Osteoblast (primary cell): ENCODE measurements at regions not wholly inside any gene's neighbourhood (a gene's known extent, or its start where the extent isn't known, plus 50 kb on each side); places are given as distances from the start of the nearest gene placed in this dataset.

ENCODE experiments used
- DNase-seq: peaks from one replicate; pipeline ENCODE4 v3.0.0; 2011; ENCODE audit warnings: low spot score, mixed read lengths; ENCODE audit not compliant: insufficient read length; ENCODE audit errors: missing footprints
- H2AFZ ChIP-seq: 2 replicates; pipeline ENCODE4 v1.6.0; 2011; ENCODE audit warnings: mild to moderate bottlenecking, low read length
- H3K27ac ChIP-seq: 2 replicates; pipeline ENCODE4 v1.5.1; 2011; ENCODE audit warnings: mild to moderate bottlenecking, low read depth, low read length, moderate library complexity
- H3K27me3 ChIP-seq: 2 replicates; pipeline ENCODE4 v1.6.0; 2012; ENCODE audit warnings: mild to moderate bottlenecking, control low read depth, inconsistent platforms, low read length, moderate library complexity; ENCODE audit not compliant: insufficient read depth
- H3K36me3 ChIP-seq: 2 replicates; pipeline ENCODE4 v1.5.1; 2011; ENCODE audit warnings: mild to moderate bottlenecking, low read length, control low read depth, moderate library complexity; ENCODE audit not compliant: insufficient read depth
- H3K4me1 ChIP-seq: 2 replicates; pipeline ENCODE4 v1.5.1; 2011; ENCODE audit warnings: mild to moderate bottlenecking, low read length, control low read depth, moderate library complexity; ENCODE audit not compliant: insufficient read depth
- H3K4me2 ChIP-seq: 2 replicates; pipeline ENCODE4 v1.6.0; 2011; ENCODE audit warnings: mild to moderate bottlenecking, low read length; ENCODE audit not compliant: insufficient read depth
- H3K4me3 ChIP-seq: fragments of 200-600 bp; sonication (generic); 3 replicates; pipeline ENCODE4 v1.5.1; 2012; ENCODE audit warnings: mild to moderate bottlenecking, low read length, inconsistent platforms; ENCODE audit not compliant: insufficient read depth
- H3K79me2 ChIP-seq: 2 replicates; pipeline ENCODE4 v1.6.0; 2012; ENCODE audit warnings: mild to moderate bottlenecking, low read length, control low read depth, inconsistent platforms; ENCODE audit not compliant: insufficient read depth
- H3K9me3 ChIP-seq: 2 replicates; pipeline ENCODE4 v1.5.1; 2011; ENCODE audit warnings: low read depth, low read length, control low read depth
- H4K20me1 ChIP-seq: 2 replicates; pipeline ENCODE4 v1.6.0; 2012; ENCODE audit warnings: mild to moderate bottlenecking, low read length, control low read depth; ENCODE audit not compliant: insufficient read depth
- TF ChIP-seq, protein P1 (sequence below): IDR thresholded peaks from 2 replicates; pipeline ENCODE4 v1.5.1; 2011; ENCODE audit warnings: mild to moderate bottlenecking, low read depth, low read length, moderate library complexity; ENCODE audit errors: extremely low read depth

DNA sequence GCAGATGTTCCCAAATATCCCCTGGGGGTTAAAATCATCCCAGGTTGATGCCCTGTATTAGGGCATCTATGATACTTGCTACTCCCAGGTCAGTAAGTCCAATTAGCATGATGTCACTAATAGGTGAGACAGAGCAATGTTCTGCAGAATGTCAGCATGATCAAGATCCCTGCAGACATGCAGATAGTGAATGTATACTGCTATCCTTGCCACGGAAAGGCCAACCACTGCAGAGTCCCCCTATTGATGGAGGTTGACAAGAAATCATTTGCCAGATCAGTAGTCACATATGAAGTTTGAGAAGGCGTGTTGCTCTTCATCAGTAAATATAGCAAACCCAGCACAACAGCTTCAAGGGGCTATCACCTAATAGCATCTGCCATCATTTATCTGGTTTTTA, 97.4 kb downstream of the SETD4 start:
- Histone ChIP-seq H3K9me3 (no peaks in the 10 kb centered on the region), H3K4me2 (no peak overlapping the region), H3K4me1 (no peaks in the 10 kb centered on the region), H3K27me3 (peaks cover 27% of the 10 kb centered on the region), H4K20me1 (no peaks in the 10 kb centered on the region), H3K27ac (no peak overlapping the region), H2AFZ (no peak overlapping the region), H3K79me2 (no peaks in the 10 kb centered on the region), H3K36me3 (no peaks in the 10 kb centered on the region), H3K4me3 (no peak overlapping the region)
- DNase-seq = no peak
- TF ChIP-seq, protein P1, sequence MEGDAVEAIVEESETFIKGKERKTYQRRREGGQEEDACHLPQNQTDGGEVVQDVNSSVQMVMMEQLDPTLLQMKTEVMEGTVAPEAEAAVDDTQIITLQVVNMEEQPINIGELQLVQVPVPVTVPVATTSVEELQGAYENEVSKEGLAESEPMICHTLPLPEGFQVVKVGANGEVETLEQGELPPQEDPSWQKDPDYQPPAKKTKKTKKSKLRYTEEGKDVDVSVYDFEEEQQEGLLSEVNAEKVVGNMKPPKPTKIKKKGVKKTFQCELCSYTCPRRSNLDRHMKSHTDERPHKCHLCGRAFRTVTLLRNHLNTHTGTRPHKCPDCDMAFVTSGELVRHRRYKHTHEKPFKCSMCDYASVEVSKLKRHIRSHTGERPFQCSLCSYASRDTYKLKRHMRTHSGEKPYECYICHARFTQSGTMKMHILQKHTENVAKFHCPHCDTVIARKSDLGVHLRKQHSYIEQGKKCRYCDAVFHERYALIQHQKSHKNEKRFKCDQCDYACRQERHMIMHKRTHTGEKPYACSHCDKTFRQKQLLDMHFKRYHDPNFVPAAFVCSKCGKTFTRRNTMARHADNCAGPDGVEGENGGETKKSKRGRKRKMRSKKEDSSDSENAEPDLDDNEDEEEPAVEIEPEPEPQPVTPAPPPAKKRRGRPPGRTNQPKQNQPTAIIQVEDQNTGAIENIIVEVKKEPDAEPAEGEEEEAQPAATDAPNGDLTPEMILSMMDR = no peak

DNA sequence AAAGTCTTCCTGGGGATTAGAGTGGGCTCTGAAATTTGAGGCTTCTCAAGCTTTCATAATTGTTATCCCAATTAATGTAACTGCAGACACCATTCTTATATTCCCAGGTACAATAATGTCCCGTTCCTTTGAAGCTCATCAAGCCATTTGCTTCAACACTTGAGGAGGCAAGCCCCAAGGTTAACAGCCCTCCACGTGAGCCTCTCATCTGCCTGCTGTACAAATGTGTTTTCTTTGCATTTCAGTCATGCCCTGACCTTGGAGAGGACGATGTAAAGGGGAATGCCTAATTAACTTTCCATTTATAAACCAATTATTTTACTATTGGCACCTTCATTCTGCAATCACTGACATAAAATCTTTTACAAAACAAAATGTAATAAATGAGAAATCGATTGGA, 106.3 kb downstream of the SETD4 start:
- no peak for DNase-seq
- no peaks in the 10 kb centered on the region for H4K20me1 ChIP-seq
- no peaks in the 10 kb centered on the region for H3K36me3 ChIP-seq
- no peaks in the 10 kb centered on the region for H3K9me3 ChIP-seq
- H3K27me3 ChIP-seq = peaks cover 25% of the 10 kb centered on the region
- H3K27ac ChIP-seq = no peak overlapping the region
- TF ChIP-seq, protein P1 = no peak
- H3K4me3 ChIP-seq = no peak overlapping the region
- H3K79me2 ChIP-seq = no peaks in the 10 kb centered on the region
- H2AFZ ChIP-seq = no peak overlapping the region
- H3K4me2 ChIP-seq = no peak overlapping the region
- peaks cover 2% of the 10 kb centered on the region for H3K4me1 ChIP-seq

DNA sequence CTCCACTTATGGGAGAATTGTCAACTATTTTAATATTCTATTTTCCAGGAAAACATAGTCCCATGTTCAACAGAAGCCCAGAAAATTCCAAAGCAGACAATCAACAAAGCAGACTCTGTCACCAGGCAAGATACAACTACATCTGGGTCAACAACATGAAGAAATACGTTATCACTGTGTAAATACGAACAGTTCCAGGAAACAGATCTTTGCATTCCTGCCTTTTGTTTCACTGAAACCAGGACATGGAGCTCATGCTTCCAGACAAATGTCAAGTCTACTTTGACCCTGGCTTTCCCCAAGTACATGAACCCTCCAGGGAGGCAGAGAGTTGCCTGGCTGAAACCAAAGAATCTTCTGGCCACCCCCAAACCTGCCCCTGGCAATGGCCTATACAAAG, 106.7 kb downstream of the SETD4 start:
- no peak for DNase-seq

DNA sequence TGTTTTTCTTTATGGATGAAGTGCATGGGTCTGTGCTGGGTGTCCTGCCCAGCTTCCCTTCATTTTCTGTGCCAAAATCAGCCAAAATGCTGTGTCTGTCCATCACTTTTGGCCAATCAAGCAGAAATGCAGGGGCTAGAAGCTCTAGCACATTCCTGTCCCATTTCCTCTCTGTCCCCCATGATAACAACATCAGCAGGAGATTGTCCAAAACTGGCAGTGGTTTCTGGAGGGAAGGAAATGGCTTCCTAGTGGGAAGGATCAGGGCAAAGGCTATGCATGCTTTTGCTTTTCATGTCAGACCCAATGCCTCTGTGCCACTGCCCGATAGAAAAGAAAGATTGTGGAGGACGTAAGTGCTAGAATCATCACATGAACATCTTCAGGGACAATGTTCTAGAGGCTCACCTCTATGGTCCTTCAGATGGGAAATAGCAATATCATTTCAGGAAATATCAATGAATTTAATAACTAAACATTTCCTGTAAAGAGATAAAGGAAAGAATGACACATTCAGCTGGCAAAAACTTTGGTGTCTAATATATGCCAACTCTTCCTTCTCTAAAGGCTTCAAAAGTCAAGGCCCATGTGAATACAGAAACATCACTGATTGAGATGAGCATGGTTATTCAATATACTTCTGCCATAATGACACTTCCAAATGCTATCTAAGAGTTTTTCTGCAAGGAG, 107.5 kb downstream of the SETD4 start:
- Histone ChIP-seq H3K27ac (no peak overlapping the region), H3K4me2 (no peak overlapping the region), H3K27me3 (peaks cover 22% of the 10 kb centered on the region), H3K4me1 (peaks cover 2% of the 10 kb centered on the region), H4K20me1 (no peaks in the 10 kb centered on the region), H3K9me3 (no peaks in the 10 kb centered on the region), H3K4me3 (no peak overlapping the region), H2AFZ (no peak overlapping the region), H3K79me2 (no peaks in the 10 kb centered on the region), H3K36me3 (no peaks in the 10 kb centered on the region)
- DNase-seq = no peak
- TF ChIP-seq, protein P1 = no peak

More for the DNA sequence above, 106.7 kb downstream of the SETD4 start:
- no peaks in the 10 kb centered on the region for H3K36me3 ChIP-seq
- H3K9me3 ChIP-seq = no peaks in the 10 kb centered on the region
- H4K20me1 ChIP-seq = no peaks in the 10 kb centered on the region
- no peak overlapping the region for H3K4me2 ChIP-seq
- TF ChIP-seq, protein P1 = no peak
- H3K79me2 ChIP-seq = no peaks in the 10 kb centered on the region
- H3K4me3 ChIP-seq = no peak overlapping the region
- no peak overlapping the region for H2AFZ ChIP-seq
- H3K4me1 ChIP-seq = peaks cover 2% of the 10 kb centered on the region
- H3K27ac ChIP-seq = no peak overlapping the region
- peaks cover 27% of the 10 kb centered on the region for H3K27me3 ChIP-seq
